Endothelial cell of umbilical vein (primary cell): ENCODE measurements at regions not wholly inside any gene's neighbourhood (a gene's known extent, or its start where the extent isn't known, plus 50 kb on each side); places are given as distances from the start of the nearest gene placed in this dataset.

Experiments
- BruUV-seq: library from RNA; stranded (reverse); fragments of 400-500 nt; replicated peaks from 2 replicates; lab custom pipeline; 2021; lab: Mats Ljungman, UMichigan
- CTCF ChIA-PET: fragments of 300-600, 350-600 bp; sonication (Branson Sonifier 250); formaldehyde crosslinking; loops from one replicate; lab custom pipeline; 2021; ENCODE audit warnings: antibody characterized with exemption, inconsistent platforms; lab: Charles Lee
- POLR2A ChIA-PET: fragments of 300-600, 350-600 bp; sonication (Branson Sonifier 250); formaldehyde crosslinking; loops from one replicate; lab custom pipeline; 2021; ENCODE audit warnings: antibody characterized with exemption, inconsistent platforms; lab: Charles Lee
- DNase-seq: peaks from one replicate; pipeline ENCODE4 v3.0.0-alpha.2; 2011; ENCODE audit warnings: low read depth, low spot score
- FAIRE-seq: peaks from 2 replicates; lab custom pipeline; 2011; peaks lifted over from hg19 to GRCh38; lab: Jason Lieb, UNC
- H2AFZ ChIP-seq: 2 replicates; pipeline ENCODE4 v1.6.0; 2012; ENCODE audit warnings: low read depth, low read length, control low read depth, inconsistent platforms
- H3K27ac ChIP-seq: 2 replicates; pipeline ENCODE4 v1.5.1; 2011; ENCODE audit warnings: low read depth, mild to moderate bottlenecking, control low read depth, low read length, moderate library complexity; ENCODE audit not compliant: insufficient read depth
- H3K27me3 ChIP-seq, 2 experiments: 2 replicates each; pipeline versions ENCODE4 v1.6.0 to v1.6.1; 2011; ENCODE audit warnings: low read length in 2 of 2, mixed read lengths in 1 of 2; ENCODE audit not compliant: control insufficient read depth in 2 of 2, insufficient read depth in 2 of 2
- H3K36me3 ChIP-seq, 2 experiments: 2 replicates in 1 of 2; 3 replicates in 1 of 2; pipeline ENCODE4 v1.5.1; 2011; ENCODE audit warnings: low read length in 2 of 2, mild to moderate bottlenecking in 1 of 2, moderate library complexity in 1 of 2; ENCODE audit not compliant: control insufficient read depth in 2 of 2, insufficient read depth in 2 of 2; ENCODE audit errors: extremely low read depth in 1 of 2
- H3K4me1 ChIP-seq: 3 replicates; pipeline ENCODE4 v1.5.1; 2011; ENCODE audit warnings: mild to moderate bottlenecking, low read length; ENCODE audit not compliant: control insufficient read depth, insufficient read depth; ENCODE audit errors: extremely low read depth
- H3K4me2 ChIP-seq: 2 replicates; pipeline ENCODE4 v1.6.1; 2011; ENCODE audit warnings: low read length, control low read depth, mixed read lengths; ENCODE audit not compliant: insufficient read depth
- H3K4me3 ChIP-seq, 3 experiments: fragments of 200-600 bp in 1 of 3; sonication (generic), shearing (Covaris generic) in 1 of 3; replicated peaks in 1 of 3; 2 replicates each; pipeline ENCODE4 v1.5.1; 2011 to 2016; ENCODE audit warnings: control low read depth in 3 of 3, low read length in 3 of 3, mild to moderate bottlenecking in 2 of 3, inconsistent platforms in 1 of 3, low read depth in 1 of 3, moderate library complexity in 1 of 3; ENCODE audit not compliant: insufficient read depth in 1 of 3
- H3K79me2 ChIP-seq: 2 replicates; pipeline ENCODE4 v1.6.0; 2012; ENCODE audit warnings: low read length, inconsistent platforms; ENCODE audit not compliant: control insufficient read depth, insufficient read depth
- H3K9ac ChIP-seq: replicated peaks from 2 replicates; pipeline ENCODE3; 2011; ENCODE audit warnings: low read length, control low read depth; ENCODE audit not compliant: insufficient read depth; ENCODE audit errors: extremely low read depth
- H3K9me1 ChIP-seq: replicated peaks from 3 replicates; pipeline ENCODE4 v1.6.0; 2011; ENCODE audit warnings: mild to moderate bottlenecking, low read length; ENCODE audit not compliant: control insufficient read depth, insufficient read depth; ENCODE audit errors: extremely low read depth
- H3K9me3 ChIP-seq: replicated peaks from 2 replicates; pipeline ENCODE4 v1.5.1; 2012; ENCODE audit warnings: low read length, inconsistent platforms; ENCODE audit not compliant: control insufficient read depth, insufficient read depth
- H4K20me1 ChIP-seq: replicated peaks from 2 replicates; pipeline ENCODE3; 2011; ENCODE audit warnings: mild to moderate bottlenecking, low read length; ENCODE audit not compliant: control insufficient read depth, insufficient read depth; ENCODE audit errors: extremely low read depth
- EZH2 ChIP-seq: IDR thresholded peaks from 2 replicates; pipeline ENCODE4 v1.6.1; 2012; ENCODE audit warnings: borderline replicate concordance, low read depth, mild to moderate bottlenecking, moderate library complexity, low read length, inconsistent platforms; ENCODE audit not compliant: severe bottlenecking
- FOS ChIP-seq: IDR thresholded peaks from 2 replicates; pipeline ENCODE4 v1.6.1; 2011; ENCODE audit warnings: mild to moderate bottlenecking, low read length, moderate library complexity, borderline replicate concordance; ENCODE audit not compliant: insufficient read depth
- GATA2 ChIP-seq: IDR thresholded peaks from 2 replicates; pipeline ENCODE4 v1.7.0; 2011; ENCODE audit warnings: low read depth, mild to moderate bottlenecking, moderate library complexity, mixed read lengths, low read length; ENCODE audit not compliant: insufficient read length, insufficient read depth
- JUN ChIP-seq: IDR thresholded peaks from 2 replicates; pipeline ENCODE4 v1.6.1; 2011; ENCODE audit warnings: borderline replicate concordance, low read depth; ENCODE audit not compliant: insufficient read length, insufficient read depth
- MYC ChIP-seq: IDR thresholded peaks from one replicate; pipeline ENCODE4 v1.6.1; 2011; ENCODE audit warnings: mild to moderate bottlenecking, low read depth, low read length
- POLR2A ChIP-seq: IDR thresholded peaks from 2 replicates; pipeline ENCODE4 v1.6.1; 2012; ENCODE audit warnings: low read depth, mild to moderate bottlenecking, control low read depth, low read length
- POLR2AphosphoS5 ChIP-seq: IDR thresholded peaks from 2 replicates; pipeline ENCODE4 v1.6.1; 2012; ENCODE audit warnings: low read depth, mild to moderate bottlenecking, control low read depth, low read length, moderate library complexity; ENCODE audit not compliant: insufficient read depth
- dilution Hi-C: fragments of 300-500 bp; cut with MboI; formaldehyde crosslinking; loops from one replicate; pipeline ENCODE4 v1.15.0; 2019; ENCODE audit warnings: low sequenced_read_pairs; ENCODE audit not compliant: extremely low pct_ligation_motif_present
- intact Hi-C: fragments of 100-400 bp; cut with micrococcal nuclease; formaldehyde crosslinking; loops from one replicate; pipeline ENCODE4 v1.10.0; 2022
- TF ChIP-seq, protein P1 (sequence below): IDR thresholded peaks from 2 replicates; pipeline ENCODE4 v1.6.1; 2011; ENCODE audit not compliant: insufficient read depth, insufficient read length
- TF ChIP-seq, protein P2 (sequence below), 2 donors: IDR thresholded peaks; 1 replicate in 1 of 2; 2 replicates in 1 of 2; pipeline ENCODE4 v1.5.1; 2011; ENCODE audit warnings: low read length in 2 of 2, mild to moderate bottlenecking in 2 of 2, moderate library complexity in 2 of 2, control low read depth in 1 of 2, inconsistent platforms in 1 of 2, low read depth in 1 of 2; ENCODE audit not compliant: insufficient read depth in 1 of 2; ENCODE audit errors: extremely low read depth in 1 of 2

DNA sequence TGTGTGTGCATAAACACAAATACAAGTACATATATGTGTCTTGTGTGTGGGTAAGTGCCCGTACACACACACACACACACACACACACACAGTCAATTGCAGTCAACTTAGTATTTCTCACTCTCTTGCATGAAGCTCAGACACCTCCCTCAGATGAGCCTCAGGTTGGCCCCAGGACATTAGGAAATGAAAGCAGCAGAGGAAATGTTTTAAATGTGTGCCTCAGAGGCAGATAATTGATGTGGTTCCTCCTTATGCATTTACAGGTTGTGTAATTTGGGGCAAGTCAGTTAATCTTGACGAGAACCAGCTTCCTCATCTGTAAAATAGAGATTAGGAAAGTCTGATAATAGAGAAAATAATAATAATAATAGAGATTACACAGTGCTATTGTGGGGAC is 814.0 kb upstream of the ID2 start:
- ChIA-PET CTCF (no interaction called here), POLR2A (no interaction called here)
- H4K20me1 ChIP-seq = no peaks in the 10 kb centered on the region
- no peaks in the 10 kb centered on the region for H3K27me3 ChIP-seq
- no TSS peak for BruUV-seq
- intact Hi-C loops (no loop called here), dilution Hi-C loops (no loop called here)
- H3K36me3 ChIP-seq = no peaks in the 10 kb centered on the region
- H3K4me2 ChIP-seq = no peak overlapping the region
- no peak overlapping the region for H3K4me3 ChIP-seq
- no peaks in the 10 kb centered on the region for H3K79me2 ChIP-seq
- no peak overlapping the region for H3K27ac ChIP-seq
- no peaks in the 10 kb centered on the region for H3K9me1 ChIP-seq
- FAIRE-seq (no peak), DNase-seq (no peak)
- peaks cover 1% of the 10 kb centered on the region for H3K9me3 ChIP-seq
- no peaks in the 10 kb centered on the region for H3K4me1 ChIP-seq
- TF ChIP-seq FOS = no peak
- TF ChIP-seq POLR2AphosphoS5 = no peak
- no peak for TF ChIP-seq JUN
- TF ChIP-seq, protein P1, sequence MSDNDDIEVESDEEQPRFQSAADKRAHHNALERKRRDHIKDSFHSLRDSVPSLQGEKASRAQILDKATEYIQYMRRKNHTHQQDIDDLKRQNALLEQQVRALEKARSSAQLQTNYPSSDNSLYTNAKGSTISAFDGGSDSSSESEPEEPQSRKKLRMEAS = no peak
- no peak for TF ChIP-seq POLR2A
- no peak for TF ChIP-seq MYC
- no peak for TF ChIP-seq EZH2
- TF ChIP-seq, protein P2, sequence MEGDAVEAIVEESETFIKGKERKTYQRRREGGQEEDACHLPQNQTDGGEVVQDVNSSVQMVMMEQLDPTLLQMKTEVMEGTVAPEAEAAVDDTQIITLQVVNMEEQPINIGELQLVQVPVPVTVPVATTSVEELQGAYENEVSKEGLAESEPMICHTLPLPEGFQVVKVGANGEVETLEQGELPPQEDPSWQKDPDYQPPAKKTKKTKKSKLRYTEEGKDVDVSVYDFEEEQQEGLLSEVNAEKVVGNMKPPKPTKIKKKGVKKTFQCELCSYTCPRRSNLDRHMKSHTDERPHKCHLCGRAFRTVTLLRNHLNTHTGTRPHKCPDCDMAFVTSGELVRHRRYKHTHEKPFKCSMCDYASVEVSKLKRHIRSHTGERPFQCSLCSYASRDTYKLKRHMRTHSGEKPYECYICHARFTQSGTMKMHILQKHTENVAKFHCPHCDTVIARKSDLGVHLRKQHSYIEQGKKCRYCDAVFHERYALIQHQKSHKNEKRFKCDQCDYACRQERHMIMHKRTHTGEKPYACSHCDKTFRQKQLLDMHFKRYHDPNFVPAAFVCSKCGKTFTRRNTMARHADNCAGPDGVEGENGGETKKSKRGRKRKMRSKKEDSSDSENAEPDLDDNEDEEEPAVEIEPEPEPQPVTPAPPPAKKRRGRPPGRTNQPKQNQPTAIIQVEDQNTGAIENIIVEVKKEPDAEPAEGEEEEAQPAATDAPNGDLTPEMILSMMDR (IDR thresholded peaks at IDR 0.05; ENCODE audit: extremely low read depth in 1 of 2, insufficient read depth in 1 of 2, low read depth in 1 of 2, low read length in 2 of 2) = no peak
- TF ChIP-seq GATA2 = no peak
- H3K9ac ChIP-seq = no peak overlapping the region
- no peak overlapping the region for H2AFZ ChIP-seq
